Lower leg skin (tissue), 3 donors: ENCODE measurements at regions not wholly inside any gene's neighbourhood (a gene's known extent, or its start where the extent isn't known, plus 50 kb on each side); places are given as distances from the start of the nearest gene placed in this dataset.

ENCODE experiments used
- CTCF ChIP-seq, 3 donors: fragments of 450-650 bp; IDR thresholded peaks; one replicate each; pipeline ENCODE4 v1.5.1; 2016; ENCODE audit warnings: antibody characterized with exemption in 3 of 3, mild to moderate bottlenecking in 3 of 3, moderate library complexity in 2 of 3
- POLR2A ChIP-seq, 2 donors: fragments of 450-650 bp; IDR thresholded peaks; one replicate each; pipeline ENCODE4 v1.6.1; 2016 to 2017; ENCODE audit warnings: antibody characterized with exemption in 2 of 2, mild to moderate bottlenecking in 1 of 2, moderate library complexity in 1 of 2

GRCh38 chr22:48356731-48357130, 1470.9 kb downstream of the BRD1 start:
- TF ChIP-seq CTCF (IDR thresholded peaks at IDR 0.05) = no peak
- TF ChIP-seq POLR2A (IDR thresholded peaks at IDR 0.05) = no peak
